ENCODE measurements at regions not wholly inside any gene's neighbourhood (a gene's known extent, or its start where the extent isn't known, plus 50 kb on each side); places are given as distances from the start of the nearest gene placed in this dataset.

- intact Hi-C loops (cut with DNase I): no loop called here
- 77% methylated on average over 5 of the region's 5 CpGs for WGBS, 2 donors
- DNase-seq: no peak
- no peak overlapping the region for H3K4me3 ChIP-seq (replicated peaks in 1 of 3)
- H3K36me3 ChIP-seq: no peaks in the 10 kb centered on the region
- H3K4me1 ChIP-seq: peaks cover 0 to 13% of the 10 kb centered on the region in 2 donors
- H3K9me3 ChIP-seq: no peaks in the 10 kb centered on the region
- no peak for TF ChIP-seq CTCF (IDR thresholded peaks at IDR 0.05)
- TF ChIP-seq POLR2A (IDR thresholded peaks at IDR 0.05): no peak
- no peaks in the 10 kb centered on the region for H3K27me3 ChIP-seq
- H3K27ac ChIP-seq: peak overlapping the region; percentile 43 to 56 (median 52)
These were observed 54.9 kb upstream of the FMOD start for GRCh38 chr1:203405703-203406438.

GRCh38 chr1:203406446-203407045 is 55.6 kb upstream of the FMOD start:
- H3K27me3 ChIP-seq: no peaks in the 10 kb centered on the region
- no peaks in the 10 kb centered on the region for H3K9me3 ChIP-seq
- intact Hi-C loops (cut with DNase I): no loop called here
- H3K4me1 ChIP-seq: peaks cover 0 to 12% of the 10 kb centered on the region in 2 donors
- H3K36me3 ChIP-seq: no peaks in the 10 kb centered on the region
- no peak overlapping the region for H3K4me3 ChIP-seq (replicated peaks in 1 of 3)
- WGBS, 2 donors: 63 to 76% methylated on average over 7 of the region's 7 CpGs
- peak; percentile 16 to 28 for DNase-seq
- TF ChIP-seq CTCF (IDR thresholded peaks at IDR 0.05) (no peak), POLR2A (IDR thresholded peaks at IDR 0.05) (no peak)
- H3K27ac ChIP-seq: peak overlapping the region; percentile 43 to 56 (median 52)

GRCh38 chr1:203407296-203407695 is 56.4 kb upstream of the FMOD start:
- Histone ChIP-seq H3K27ac (peak overlapping the region; percentile 37 to 56 (median 52)), H3K9me3 (no peaks in the 10 kb centered on the region), H3K36me3 (no peaks in the 10 kb centered on the region), H3K27me3 (no peaks in the 10 kb centered on the region), H3K4me1 (peaks cover 0 to 7% of the 10 kb centered on the region in 2 donors), H3K4me3 (replicated peaks in 1 of 3) (no peak overlapping the region)
- TF ChIP-seq POLR2A (IDR thresholded peaks at IDR 0.05) (no peak), CTCF (IDR thresholded peaks at IDR 0.05) (no peak)
- WGBS, 2 donors: 88 to 93% methylated on average over 1 of the region's 1 CpG
- no peak for DNase-seq
- intact Hi-C loops (cut with DNase I): no loop called here

- Histone ChIP-seq H3K9me3 (no peaks in the 10 kb centered on the region), H3K4me1 (peaks cover 0 to 7% of the 10 kb centered on the region in 2 donors), H3K36me3 (no peaks in the 10 kb centered on the region), H3K27ac (peak overlapping the region in 2 of 3 donors; percentile 10 to 40), H3K4me3 (replicated peaks in 1 of 3) (no peak overlapping the region), H3K27me3 (no peaks in the 10 kb centered on the region)
- intact Hi-C loops (cut with DNase I): no loop called here
- WGBS, 2 donors: 77% methylated on average over 12 to 13 of the region's 13 CpGs
- DNase-seq: peak; percentile 22 to 33
- TF ChIP-seq POLR2A (IDR thresholded peaks at IDR 0.05) (peak in 1 of 2 donors; percentile 23), CTCF (IDR thresholded peaks at IDR 0.05) (no peak)
These were observed 57.9 kb upstream of the FMOD start for GRCh38 chr1:203408486-203409481.
